Neural progenitor cell (in vitro differentiated cells): ENCODE measurements at regions not wholly inside any gene's neighbourhood (a gene's known extent, or its start where the extent isn't known, plus 50 kb on each side); places are given as distances from the start of the nearest gene placed in this dataset.

ENCODE experiments used
- CTCF ChIP-seq: fragments of 200-600 bp; sonication (generic); IDR thresholded peaks from 2 replicates; pipeline ENCODE4 v1.5.1; 2017; ENCODE audit warnings: antibody characterized with exemption, mild to moderate bottlenecking
- EZH2phosphoT487 ChIP-seq: fragments of 200-600 bp; sonication (generic); IDR thresholded peaks from 2 replicates; pipeline ENCODE4 v1.6.1; 2017; ENCODE audit warnings: antibody characterized with exemption

DNA sequence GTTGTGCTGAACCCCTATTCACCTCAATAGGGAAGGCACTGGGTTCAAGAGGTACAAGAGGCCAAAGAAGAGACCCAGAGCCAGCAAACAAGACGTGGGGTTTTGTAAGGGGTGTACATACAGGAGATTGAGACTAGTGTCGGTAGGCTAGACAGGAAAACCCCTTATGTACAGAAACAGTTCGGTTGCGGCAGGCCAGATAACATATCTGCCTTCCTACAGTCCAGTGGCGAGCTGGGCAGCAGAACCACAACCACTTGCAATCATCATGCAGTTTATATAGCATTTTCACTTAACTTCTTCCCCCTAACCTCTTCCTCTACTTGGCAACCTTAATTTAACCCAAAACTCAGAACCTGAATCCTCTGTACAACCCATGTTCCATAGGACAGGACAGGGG lies 422.2 kb downstream of the PDHA2 start:
- TF ChIP-seq CTCF (no peak), EZH2phosphoT487 (no peak)
